ENCODE measurements at regions not wholly inside any gene's neighbourhood (a gene's known extent, or its start where the extent isn't known, plus 50 kb on each side); places are given as distances from the start of the nearest gene placed in this dataset.

DNA sequence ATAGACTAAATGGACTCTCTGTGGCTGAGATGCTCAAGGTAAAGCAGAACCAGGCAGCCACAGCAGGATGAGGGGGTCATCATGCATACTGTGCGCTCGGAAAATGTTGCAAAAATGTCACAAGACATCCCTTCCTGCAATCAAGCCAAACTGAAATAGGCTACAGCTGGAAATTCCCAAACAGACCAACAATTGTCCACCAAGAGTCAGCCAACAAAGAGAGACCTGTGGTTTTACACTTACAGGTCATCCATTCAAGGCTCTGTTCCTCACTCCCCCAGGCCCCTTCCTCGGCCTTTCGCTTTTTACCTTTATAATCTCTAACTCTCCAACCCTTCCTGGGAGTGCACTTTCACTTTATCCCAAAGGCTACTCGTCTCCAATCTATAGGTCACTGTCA is 1066.9 kb downstream of the TSN start:
- no peak for TF ChIP-seq POLR2A (IDR thresholded peaks at IDR 0.05; ENCODE audit: low read length)
- TF ChIP-seq GATA1 (IDR thresholded peaks at IDR 0.05; ENCODE audit: low read depth, low read length): no peak
